ENCODE measurements at regions not wholly inside any gene's neighbourhood (a gene's known extent, or its start where the extent isn't known, plus 50 kb on each side); places are given as distances from the start of the nearest gene placed in this dataset.

- H3K27me3 Mint-ChIP-seq (ENCODE audit: insufficient read depth, unreplicated experiment), result no peaks in the 10 kb centered on the region
- H3K27ac Mint-ChIP-seq (ENCODE audit: low read depth, unreplicated experiment), result no peak overlapping the region
- CTCF ChIA-PET, result interaction anchor here (0.8 kb wide), 1 partner anchor 321 kb away, joined by 3 read pairs; no protein-coding TSS in a partner anchor
- H3K9me3 Mint-ChIP-seq (ENCODE audit: unreplicated experiment), result no peaks in the 10 kb centered on the region
- POLR2A ChIA-PET, result no interaction called here
- no peak overlapping the region for H3K4me3 Mint-ChIP-seq (ENCODE audit: unreplicated experiment)
- no TSS peak for BruUV-seq (replicated peaks)
- no peak for TF ChIP-seq CTCF (IDR thresholded peaks at IDR 0.05; ENCODE audit: unreplicated experiment)
- intact Hi-C loops (cut with micrococcal nuclease), result no loop called here
- no peaks in the 10 kb centered on the region for H3K4me1 Mint-ChIP-seq (ENCODE audit: insufficient read depth, unreplicated experiment)
- DNase-seq (ENCODE audit: unreplicated experiment), result no peak
- H3K36me3 Mint-ChIP-seq (ENCODE audit: insufficient read depth, unreplicated experiment), result no peaks in the 10 kb centered on the region
Measured at GRCh38 chr5:120084543-120084870, 379.6 kb upstream of the PRR16 start.

- no peaks in the 10 kb centered on the region for H3K36me3 Mint-ChIP-seq (ENCODE audit: insufficient read depth, unreplicated experiment)
- CTCF ChIA-PET, result no interaction called here
- no peak for TF ChIP-seq CTCF (IDR thresholded peaks at IDR 0.05; ENCODE audit: unreplicated experiment)
- no peaks in the 10 kb centered on the region for H3K9me3 Mint-ChIP-seq (ENCODE audit: unreplicated experiment)
- BruUV-seq (replicated peaks), result no TSS peak
- no peak for DNase-seq (ENCODE audit: unreplicated experiment)
- POLR2A ChIA-PET, result no interaction called here
- H3K27me3 Mint-ChIP-seq (ENCODE audit: insufficient read depth, unreplicated experiment), result no peaks in the 10 kb centered on the region
- H3K27ac Mint-ChIP-seq (ENCODE audit: low read depth, unreplicated experiment), result no peak overlapping the region
- intact Hi-C loops (cut with micrococcal nuclease), result no loop called here
- H3K4me3 Mint-ChIP-seq (ENCODE audit: unreplicated experiment), result no peak overlapping the region
- no peaks in the 10 kb centered on the region for H3K4me1 Mint-ChIP-seq (ENCODE audit: insufficient read depth, unreplicated experiment)
Measured at GRCh38 chr5:120086081-120086480, 378.0 kb upstream of the PRR16 start.

- POLR2A ChIA-PET, result interaction anchor here (0.6 kb wide), 2 partner anchors 14 to 126 kb away, joined by 3 read pairs; no protein-coding TSS in a partner anchor
- CTCF ChIA-PET, result interaction anchor here (0.6 kb wide), 1 partner anchor 532 kb away, joined by 4 read pairs; no protein-coding TSS in a partner anchor
Measured at GRCh38 chr5:120088412-120088811, 375.7 kb upstream of the PRR16 start.

GRCh38 chr5:120088836-120089235 lies 375.3 kb upstream of the PRR16 start:
- H3K4me3 Mint-ChIP-seq (ENCODE audit: unreplicated experiment), result no peak overlapping the region
- no peaks in the 10 kb centered on the region for H3K9me3 Mint-ChIP-seq (ENCODE audit: unreplicated experiment)
- BruUV-seq (replicated peaks), result no TSS peak
- intact Hi-C loops (cut with micrococcal nuclease), result no loop called here
- CTCF ChIA-PET, result no interaction called here
- POLR2A ChIA-PET, result interaction anchor here (0.6 kb wide), 3 partner anchors 14 to 126 kb away, joined by 3 to 6 read pairs (median 3); no protein-coding TSS in a partner anchor
- TF ChIP-seq CTCF (IDR thresholded peaks at IDR 0.05; ENCODE audit: unreplicated experiment), result no peak
- no peak for DNase-seq (ENCODE audit: unreplicated experiment)
- H3K36me3 Mint-ChIP-seq (ENCODE audit: insufficient read depth, unreplicated experiment), result no peaks in the 10 kb centered on the region
- H3K27ac Mint-ChIP-seq (ENCODE audit: low read depth, unreplicated experiment), result no peak overlapping the region
- H3K27me3 Mint-ChIP-seq (ENCODE audit: insufficient read depth, unreplicated experiment), result no peaks in the 10 kb centered on the region
- no peaks in the 10 kb centered on the region for H3K4me1 Mint-ChIP-seq (ENCODE audit: insufficient read depth, unreplicated experiment)

More at GRCh38 chr5:120088412-120088811, 375.7 kb upstream of the PRR16 start:
- DNase-seq (ENCODE audit: unreplicated experiment), result no peak
- H3K9me3 Mint-ChIP-seq (ENCODE audit: unreplicated experiment), result no peaks in the 10 kb centered on the region
- no peaks in the 10 kb centered on the region for H3K36me3 Mint-ChIP-seq (ENCODE audit: insufficient read depth, unreplicated experiment)
- no TSS peak for BruUV-seq (replicated peaks)
- H3K27me3 Mint-ChIP-seq (ENCODE audit: insufficient read depth, unreplicated experiment), result no peaks in the 10 kb centered on the region
- H3K27ac Mint-ChIP-seq (ENCODE audit: low read depth, unreplicated experiment), result no peak overlapping the region
- no peak for TF ChIP-seq CTCF (IDR thresholded peaks at IDR 0.05; ENCODE audit: unreplicated experiment)
- H3K4me3 Mint-ChIP-seq (ENCODE audit: unreplicated experiment), result no peak overlapping the region
- H3K4me1 Mint-ChIP-seq (ENCODE audit: insufficient read depth, unreplicated experiment), result no peaks in the 10 kb centered on the region
- intact Hi-C loops (cut with micrococcal nuclease), result no loop called here
